Stimulated activated CD4-positive, alpha-beta T cell treated with anti-CD3 and anti-CD28 coated beads, Interleukin-15, amount 100 ng/mL, for 1 hour (primary cell): ENCODE measurements at regions not wholly inside any gene's neighbourhood (a gene's known extent, or its start where the extent isn't known, plus 50 kb on each side); places are given as distances from the start of the nearest gene placed in this dataset.
"Not testable (repeated sequence)": the region's sequence is repeated elsewhere in the genome, so short reads cannot be mapped to it uniquely, and the experiment has no call there.

Experiments used
- DNase-seq, 2 donors: peaks; one replicate each; pipeline ENCODE4 v3.0.0-alpha.2; 2020; ENCODE audit warnings: low read depth in 1 of 2, low spot score in 1 of 2

DNA sequence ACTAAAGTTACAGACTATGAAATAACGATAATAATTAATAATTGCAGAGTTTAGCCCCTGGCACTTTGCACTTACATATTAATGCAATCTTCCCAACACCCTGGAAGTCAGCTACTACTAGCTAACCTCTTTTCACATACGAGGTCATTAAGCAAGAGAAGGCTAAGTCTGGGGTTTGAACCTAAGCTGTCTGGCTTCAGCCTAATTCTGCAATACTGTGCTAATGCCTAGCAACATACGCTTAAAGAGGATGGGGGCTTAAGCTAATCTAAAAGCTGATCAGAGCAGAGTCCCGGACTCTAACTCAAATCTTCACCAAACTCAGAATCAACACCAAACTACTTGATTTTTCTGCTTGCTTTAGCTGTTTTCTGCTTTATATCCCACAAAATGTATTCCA is 168.7 kb upstream of the GNAI1 start:
- DNase-seq = no peak

DNA sequence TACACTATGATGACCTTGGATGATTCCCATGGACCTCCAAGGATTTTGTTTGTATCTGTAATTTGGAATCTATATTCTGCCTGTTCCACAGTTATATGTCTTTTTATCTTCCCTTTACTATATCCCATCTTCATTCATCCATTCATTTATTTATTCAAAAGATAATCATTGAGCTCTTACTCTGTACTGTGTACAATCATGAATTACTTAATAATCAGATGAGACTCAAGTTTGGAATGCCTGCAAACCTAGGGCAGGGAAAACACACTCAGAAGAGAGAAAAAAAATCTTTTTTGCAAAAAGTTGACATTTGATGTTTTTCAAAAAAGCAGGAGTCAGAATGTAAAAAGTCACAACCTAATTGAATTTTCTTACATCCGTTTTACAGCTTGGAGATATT is 170.2 kb upstream of the GNAI1 start:
- no peak for DNase-seq

GRCh38 chr7:79953130-79953529 is 181.5 kb upstream of the GNAI1 start:
- no peak for DNase-seq

GRCh38 chr7:79952399-79952798 is 182.2 kb upstream of the GNAI1 start:
- no peak for DNase-seq

DNA sequence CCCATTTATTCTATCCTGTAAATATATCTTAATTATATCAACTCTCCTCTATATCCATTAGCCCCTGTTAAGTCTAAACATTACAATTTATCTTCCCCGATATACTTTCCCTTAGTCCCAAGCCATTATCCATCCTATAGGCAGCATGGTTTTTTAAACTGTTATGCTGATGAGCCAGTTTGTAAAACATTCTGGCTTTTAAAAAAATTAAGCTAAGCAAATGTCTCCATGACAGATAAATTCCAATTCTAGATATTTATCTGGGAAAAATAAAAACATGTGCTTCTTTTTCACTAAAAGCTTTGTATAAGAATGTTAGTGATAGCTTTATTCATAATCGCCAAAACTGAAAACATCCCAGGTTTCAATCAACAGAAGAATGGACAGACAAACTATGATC is 183.2 kb upstream of the GNAI1 start:
- DNase-seq = no peak

DNA sequence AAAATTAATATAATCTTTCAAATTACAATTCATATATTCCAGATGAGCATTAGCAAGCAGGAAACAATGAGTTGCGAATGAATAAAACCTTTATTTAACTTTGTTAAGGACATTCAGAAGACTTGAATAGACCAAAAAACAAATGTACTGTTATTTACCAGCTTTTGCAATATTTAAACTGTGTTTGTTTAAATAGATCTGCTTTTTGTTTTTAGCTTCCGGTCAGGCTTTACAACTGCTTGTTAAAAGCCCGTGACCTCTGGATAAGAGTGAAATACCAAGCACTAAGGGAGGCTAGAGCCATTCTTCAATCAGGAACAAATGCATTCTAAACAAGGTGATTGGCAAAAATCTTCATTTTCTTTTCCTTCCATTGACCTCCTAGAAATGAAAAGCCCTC is 184.9 kb upstream of the GNAI1 start:
- no peak for DNase-seq

GRCh38 chr7:79936281-79936983 is 198.2 kb upstream of the GNAI1 start:
- DNase-seq = no peak

- DNase-seq = no peak
These were observed 199.9 kb upstream of the GNAI1 start for GRCh38 chr7:79934727-79935126.

GRCh38 chr7:79933144-79933543 is 201.5 kb upstream of the GNAI1 start:
- no peak for DNase-seq

DNA sequence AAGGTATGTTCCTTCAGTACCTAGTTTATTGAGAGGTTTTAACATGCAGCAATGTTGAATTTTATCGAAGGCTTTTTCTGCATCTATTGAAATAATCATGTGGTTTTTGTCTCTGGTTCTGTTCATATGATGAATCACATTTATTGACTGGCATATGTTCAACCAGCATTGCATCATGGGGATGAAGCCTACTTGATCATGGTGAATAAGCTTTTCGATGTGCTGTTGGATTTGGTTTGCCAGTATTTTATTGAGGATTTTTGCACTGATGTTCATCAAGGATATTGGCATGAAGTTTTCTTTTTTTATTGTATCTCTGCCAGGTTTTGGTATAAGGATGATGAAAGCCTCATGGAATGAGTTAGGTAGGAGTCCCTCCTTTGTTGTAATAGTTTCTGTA is 204.0 kb upstream of the GNAI1 start:
- no peak for DNase-seq

DNA sequence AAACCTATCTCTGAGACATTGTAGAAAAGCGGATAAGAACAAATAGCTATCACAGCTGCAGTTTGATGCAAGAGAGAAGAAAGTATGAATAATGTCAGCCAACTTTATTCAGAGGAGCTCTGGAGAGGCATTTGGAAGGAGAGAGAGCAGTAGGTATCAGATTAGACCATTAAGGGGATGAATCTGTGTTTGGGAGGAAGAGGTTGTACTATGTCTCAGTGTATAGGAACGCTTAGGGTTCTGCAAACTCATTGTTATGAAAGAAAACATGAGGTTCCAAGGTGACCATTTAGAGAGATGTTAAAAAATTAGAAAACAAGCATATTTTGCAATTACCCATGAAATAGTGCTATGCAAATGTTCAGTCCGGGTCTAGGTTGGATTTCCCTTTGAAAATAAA is 207.5 kb upstream of the GNAI1 start:
- DNase-seq = no peak

- no peak for DNase-seq
These were observed 210.7 kb upstream of the GNAI1 start for GRCh38 chr7:79923953-79924352.

- no peak for DNase-seq
These were observed 211.7 kb upstream of the GNAI1 start for GRCh38 chr7:79922894-79923293.

GRCh38 chr7:79921976-79922375 is 212.7 kb upstream of the GNAI1 start:
- no peak for DNase-seq

- DNase-seq = not testable (repeated sequence)
These were observed 216.0 kb upstream of the GNAI1 start for GRCh38 chr7:79918632-79919031.

DNA sequence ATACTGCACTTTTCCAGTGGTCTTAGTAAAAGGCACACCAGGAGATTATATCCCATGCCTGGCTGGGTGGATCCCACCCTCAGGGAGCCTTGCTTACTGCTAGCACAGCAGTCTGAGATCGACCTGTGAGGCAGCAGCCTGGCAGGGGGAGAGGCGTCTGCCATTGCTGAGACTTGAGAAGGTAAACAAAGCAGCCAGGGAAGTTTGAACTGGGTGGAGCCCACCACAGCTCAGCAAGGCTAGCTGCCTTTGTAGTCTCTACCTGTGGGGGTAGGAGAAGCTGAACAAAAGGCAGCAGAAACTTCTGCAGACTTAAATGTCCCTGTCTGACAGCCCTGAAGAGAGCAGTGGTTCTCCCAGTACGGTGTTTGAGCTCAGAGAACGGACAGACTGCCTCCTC is 219.3 kb upstream of the GNAI1 start:
- not testable (repeated sequence) for DNase-seq

DNA sequence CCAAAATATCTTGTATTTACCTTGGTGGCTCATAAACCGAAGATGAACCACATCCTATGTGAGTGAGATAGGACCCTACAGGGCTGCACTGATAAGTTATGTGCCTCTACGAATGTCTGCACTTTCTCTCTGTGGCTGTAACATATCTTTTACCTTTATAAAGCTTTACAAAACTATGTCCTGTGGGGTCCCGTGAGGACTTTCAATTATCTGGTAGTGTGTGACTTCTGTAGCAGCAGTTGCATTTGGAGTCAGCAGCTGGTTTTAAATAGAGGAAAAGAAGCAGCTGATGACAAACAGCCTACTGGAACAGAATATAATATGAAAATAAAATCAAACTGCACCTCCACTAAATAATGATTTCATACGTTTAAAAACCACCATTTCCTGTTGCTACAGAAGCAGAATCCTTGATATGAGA is 222.4 kb upstream of the GNAI1 start:
- DNase-seq = no peak

DNA sequence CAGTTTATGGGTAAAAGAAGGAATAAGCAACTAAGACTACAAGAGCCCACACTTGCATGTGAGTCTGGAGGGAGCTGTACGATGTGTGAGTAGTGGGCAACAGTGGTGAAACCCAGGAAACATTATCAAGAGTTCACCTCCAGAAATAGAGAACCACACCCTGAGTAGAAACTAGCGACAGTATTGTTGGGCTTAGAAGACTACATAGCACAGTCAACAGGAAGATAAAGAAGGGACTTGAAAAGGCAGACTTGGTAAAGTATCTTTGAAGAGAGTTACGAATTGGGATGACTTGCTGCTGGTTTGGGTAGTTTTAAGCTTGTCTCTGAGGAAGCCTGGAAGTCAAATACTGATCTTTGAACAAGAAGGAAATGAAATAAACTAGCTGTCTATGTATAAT is 223.2 kb upstream of the GNAI1 start:
- no peak for DNase-seq

GRCh38 chr7:79909176-79909575 is 225.5 kb upstream of the GNAI1 start:
- DNase-seq = no peak

GRCh38 chr7:79897166-79897565 is 237.5 kb upstream of the GNAI1 start:
- DNase-seq = no peak

- DNase-seq = no peak
These were observed 240.6 kb upstream of the GNAI1 start for GRCh38 chr7:79893991-79894390.

DNA sequence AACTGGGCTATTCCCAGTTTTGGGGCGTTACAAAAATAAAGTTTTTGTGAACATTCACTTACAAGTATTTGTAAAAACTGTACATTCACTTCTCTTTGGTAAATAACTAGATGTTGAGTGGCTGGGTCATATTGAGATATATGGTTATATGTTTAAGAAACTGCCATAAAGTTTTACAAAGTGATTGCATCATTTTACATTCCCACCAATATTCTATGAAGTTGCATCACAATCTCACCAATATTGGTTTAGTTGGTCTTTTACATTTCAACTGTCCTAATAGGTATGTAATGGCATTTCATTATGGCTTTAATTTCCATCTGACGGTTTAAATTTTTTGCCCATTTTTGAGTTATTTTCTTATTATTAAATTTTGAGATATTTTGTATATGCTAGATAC is 251.7 kb upstream of the GNAI1 start:
- no peak for DNase-seq

GRCh38 chr7:79880312-79880711 is 254.3 kb upstream of the GNAI1 start:
- DNase-seq = no peak
